ENCODE measurements at regions not wholly inside any gene's neighbourhood (a gene's known extent, or its start where the extent isn't known, plus 50 kb on each side); places are given as distances from the start of the nearest gene placed in this dataset.
A peak's percentile ranks its signal among the peaks of the same experiment; 100 is the strongest.

DNA sequence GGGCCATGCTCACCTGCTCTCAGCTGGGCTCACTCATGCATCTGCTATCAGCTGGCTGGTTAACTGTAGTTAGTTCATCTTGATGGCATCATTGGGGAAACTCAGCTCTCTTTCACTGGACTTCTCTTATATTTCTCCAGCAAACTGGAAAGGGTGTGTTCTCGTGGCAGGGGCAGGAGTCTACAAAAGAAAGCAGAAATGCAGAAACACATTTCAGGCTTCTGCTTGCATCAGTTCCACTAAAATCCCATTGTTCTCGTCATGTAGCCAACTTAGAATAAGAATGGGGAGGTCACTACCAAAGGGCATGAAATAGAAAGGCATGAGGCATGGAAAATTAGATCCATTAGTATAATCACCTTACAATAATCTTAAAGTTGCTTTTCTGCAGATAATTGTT, 207.3 kb downstream of the NRIP1 start:
- H3K9me1 ChIP-seq (ENCODE audit: control insufficient read depth, insufficient read depth, low read length), result no peaks in the 10 kb centered on the region
- H3K27me3 ChIP-seq (ENCODE audit: control insufficient read depth in 2 of 2, insufficient read depth in 2 of 2, low read length in 2 of 2), result no peaks in the 10 kb centered on the region
- H3K4me2 ChIP-seq (ENCODE audit: insufficient read depth, low read length), result no peak overlapping the region
- no peak overlapping the region for H3K4me3 ChIP-seq
- no peak for DNase-seq (ENCODE audit: extremely low read depth in 1 of 4, low spot score in 3 of 4)
- no peak overlapping the region for H3K27ac ChIP-seq (ENCODE audit: extremely low read depth, low read depth, low read length)
- no peaks in the 10 kb centered on the region for H4K20me1 ChIP-seq (replicated peaks; ENCODE audit: control insufficient read depth, insufficient read depth, low read length)
- CTCF ChIA-PET (ENCODE audit: low intra/inter-chr PET ratio), result no interaction called here
- H2AFZ ChIP-seq (ENCODE audit: low read depth, low read length), result 0 out of 2 replicates have a peak overlapping the region, but pooled peaks have one; percentile 35
- no peak for FAIRE-seq
- TF ChIP-seq ZNF75A (CRISPR knock-in tag; IDR thresholded peaks at IDR 0.05) (no peak), HDGF (IDR thresholded peaks at IDR 0.05) (no peak), MEF2D (tag; conservative IDR thresholded peaks at IDR 0.05; ENCODE audit: low read depth) (no peak), CBFA2T3 (IDR thresholded peaks at IDR 0.05) (no peak), CHD2 (IDR thresholded peaks at IDR 0.05; ENCODE audit: low read depth, low read length) (no peak), ATF7 (IDR thresholded peaks at IDR 0.05) (no peak), GATAD2B (IDR thresholded peaks at IDR 0.05; ENCODE audit: borderline replicate concordance) (no peak), ZNF146 (CRISPR knock-in tag; IDR thresholded peaks at IDR 0.05; ENCODE audit: unreplicated experiment) (no peak), ZKSCAN3 (CRISPR knock-in tag; IDR thresholded peaks at IDR 0.05) (no peak), DDX20 (tag; IDR thresholded peaks at IDR 0.05; ENCODE audit: low read depth) (no peak), MTA1 (IDR thresholded peaks at IDR 0.05; ENCODE audit: borderline replicate concordance) (no peak), POLR2G (IDR thresholded peaks at IDR 0.05; ENCODE audit: low read depth, low read length) (no peak), PRMT5 (CRISPR knock-in tag; IDR thresholded peaks at IDR 0.05) (no peak), ZNF263 (CRISPR knock-in tag; IDR thresholded peaks at IDR 0.05; ENCODE audit: borderline replicate concordance) (no peak), MCM5 (IDR thresholded peaks at IDR 0.05; ENCODE audit: low read depth) (no peak), CXXC5 (CRISPR knock-in tag; IDR thresholded peaks at IDR 0.05) (no peak), ZNF12 (CRISPR knock-in tag; IDR thresholded peaks at IDR 0.05) (no peak), TCFL5 (CRISPR knock-in tag; conservative IDR thresholded peaks at IDR 0.05) (no peak)
- TF ChIP-seq, protein P1, sequence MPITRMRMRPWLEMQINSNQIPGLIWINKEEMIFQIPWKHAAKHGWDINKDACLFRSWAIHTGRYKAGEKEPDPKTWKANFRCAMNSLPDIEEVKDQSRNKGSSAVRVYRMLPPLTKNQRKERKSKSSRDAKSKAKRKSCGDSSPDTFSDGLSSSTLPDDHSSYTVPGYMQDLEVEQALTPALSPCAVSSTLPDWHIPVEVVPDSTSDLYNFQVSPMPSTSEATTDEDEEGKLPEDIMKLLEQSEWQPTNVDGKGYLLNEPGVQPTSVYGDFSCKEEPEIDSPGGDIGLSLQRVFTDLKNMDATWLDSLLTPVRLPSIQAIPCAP (CRISPR knock-in tag; IDR thresholded peaks at IDR 0.05; ENCODE audit: borderline replicate concordance), result no peak
- no TSS peak for BruUV-seq (replicated peaks)
- no peaks in the 10 kb centered on the region for H3K36me3 ChIP-seq (ENCODE audit: control insufficient read depth, insufficient read depth, low read length)
- H3K79me2 ChIP-seq (ENCODE audit: control insufficient read depth, insufficient read depth, low read length), result no peaks in the 10 kb centered on the region
- no peak for ATAC-seq
- H3K9ac ChIP-seq (ENCODE audit: insufficient read depth in 1 of 2, low read depth in 2 of 2, low read length in 2 of 2), result no peak overlapping the region
- WGBS (ENCODE audit: insufficient coverage, low coverage, missing lambda C conversion rate), result 33% methylated on average over 2 of the region's 2 CpGs
- no peaks in the 10 kb centered on the region for H3K4me1 ChIP-seq (replicated peaks in 1 of 2; ENCODE audit: control insufficient read depth in 2 of 2, insufficient read depth in 2 of 2, low read length in 2 of 2)
- intact Hi-C loops (cut with micrococcal nuclease) (loop anchor here (10.0 kb wide), 1 partner anchor 423 kb away; no protein-coding TSS in a partner anchor), in situ Hi-C loops (cut with MboI) (no loop called here)
- POLR2A ChIA-PET, result no interaction called here
- no peaks in the 10 kb centered on the region; the same call in none of the 2 replicates for H3K9me3 ChIP-seq (replicated peaks; ENCODE audit: control insufficient read depth, insufficient read depth, low read depth, low read length)

Measured in K562 (cell line).